Vagina (tissue), 2 donors: ENCODE measurements at regions not wholly inside any gene's neighbourhood (a gene's known extent, or its start where the extent isn't known, plus 50 kb on each side); places are given as distances from the start of the nearest gene placed in this dataset.

ENCODE experiments used
- DNase-seq, 2 donors: peaks; one replicate each; pipeline ENCODE4 v3.0.0-alpha.2; 2017; ENCODE audit errors: extremely low spot score in 2 of 2
- H3K27ac ChIP-seq: fragments of 200-600 bp; sonication (generic); one replicate; pipeline ENCODE4 v1.5.1; 2019
- H3K27me3 ChIP-seq: fragments of 200-600 bp; sonication (generic); one replicate; pipeline ENCODE4 v1.5.1; 2019
- H3K36me3 ChIP-seq, 2 donors: fragments of 200-600 bp; sonication (generic); one replicate each; pipeline ENCODE4 v1.5.1; 2017 to 2019
- H3K4me1 ChIP-seq: fragments of 200-600 bp; sonication (generic); one replicate; pipeline ENCODE4 v1.5.1; 2019
- H3K4me3 ChIP-seq, 2 donors: fragments of 200-600 bp; sonication (generic); 1 replicate in 1 of 2; 2 replicates in 1 of 2; pipeline ENCODE4 v1.5.1; 2016 to 2019
- H3K9me3 ChIP-seq: fragments of 200-600 bp; sonication (generic); one replicate; pipeline ENCODE4 v1.5.1; 2019
- POLR2A ChIP-seq, 2 donors: fragments of 450-650 bp; IDR thresholded peaks; one replicate each; pipeline ENCODE4 v1.6.1; 2017; ENCODE audit warnings: antibody characterized with exemption in 2 of 2, mild to moderate bottlenecking in 2 of 2, moderate library complexity in 2 of 2
- POLR2AphosphoS5 ChIP-seq, 2 donors: sonication (generic); formaldehyde crosslinking; IDR thresholded peaks; one replicate each; pipeline ENCODE4 v1.9.0; 2017; ENCODE audit warnings: antibody characterized with exemption in 2 of 2, mild to moderate bottlenecking in 2 of 2, low read depth in 1 of 2; ENCODE audit not compliant: insufficient read depth in 1 of 2
- intact Hi-C: fragments of 100-400 bp; cut with DNase I; formaldehyde crosslinking; loops from one replicate; pipeline ENCODE4 v1.15.1; 2023
- TF ChIP-seq, protein P1 (sequence below), 3 experiments: fragments of 450-650 bp in 2 of 3; fragments of 200-600 bp in 1 of 3; sonication (generic) in 1 of 3; IDR thresholded peaks; one replicate each; pipeline ENCODE4 v1.5.1; 2017 to 2019; ENCODE audit warnings: antibody characterized with exemption in 3 of 3, mild to moderate bottlenecking in 2 of 3, moderate library complexity in 2 of 3

DNA sequence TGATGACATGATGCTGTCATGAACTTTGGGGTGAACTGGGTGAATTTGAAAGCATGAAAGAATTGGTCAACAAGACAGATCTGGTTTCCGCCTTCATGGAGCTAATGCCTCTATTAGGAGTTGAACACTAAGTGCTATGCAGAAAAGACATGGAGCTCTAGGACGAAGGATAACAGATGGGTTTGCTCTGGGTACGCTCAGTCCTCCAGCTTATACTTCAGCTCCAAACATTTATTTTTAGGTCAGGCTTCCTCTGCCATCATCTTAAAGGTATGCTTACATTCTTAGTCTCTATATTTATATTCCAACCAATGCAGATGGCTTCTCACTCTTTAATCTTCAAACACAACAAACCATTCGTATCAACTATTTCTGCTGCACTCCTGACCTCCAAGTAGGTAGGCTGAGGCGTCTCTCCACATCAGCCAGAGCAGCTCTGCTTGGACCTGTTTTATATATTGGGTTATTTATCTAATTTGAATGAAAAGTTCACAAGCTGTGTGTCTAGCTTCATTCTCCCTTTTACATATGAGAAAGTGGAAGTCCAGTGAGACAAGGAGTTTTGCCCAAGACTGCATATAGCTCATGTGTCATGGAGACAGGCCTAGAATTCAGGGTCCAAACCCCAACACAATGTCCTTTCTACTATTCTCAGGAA, 226.3 kb downstream of the SPTSSA start:
- Histone ChIP-seq H3K4me3 (no peak overlapping the region), H3K4me1 (no peaks in the 10 kb centered on the region), H3K27me3 (no peaks in the 10 kb centered on the region), H3K36me3 (no peaks in the 10 kb centered on the region), H3K9me3 (no peaks in the 10 kb centered on the region), H3K27ac (no peak overlapping the region)
- DNase-seq, result no peak
- TF ChIP-seq, protein P1, sequence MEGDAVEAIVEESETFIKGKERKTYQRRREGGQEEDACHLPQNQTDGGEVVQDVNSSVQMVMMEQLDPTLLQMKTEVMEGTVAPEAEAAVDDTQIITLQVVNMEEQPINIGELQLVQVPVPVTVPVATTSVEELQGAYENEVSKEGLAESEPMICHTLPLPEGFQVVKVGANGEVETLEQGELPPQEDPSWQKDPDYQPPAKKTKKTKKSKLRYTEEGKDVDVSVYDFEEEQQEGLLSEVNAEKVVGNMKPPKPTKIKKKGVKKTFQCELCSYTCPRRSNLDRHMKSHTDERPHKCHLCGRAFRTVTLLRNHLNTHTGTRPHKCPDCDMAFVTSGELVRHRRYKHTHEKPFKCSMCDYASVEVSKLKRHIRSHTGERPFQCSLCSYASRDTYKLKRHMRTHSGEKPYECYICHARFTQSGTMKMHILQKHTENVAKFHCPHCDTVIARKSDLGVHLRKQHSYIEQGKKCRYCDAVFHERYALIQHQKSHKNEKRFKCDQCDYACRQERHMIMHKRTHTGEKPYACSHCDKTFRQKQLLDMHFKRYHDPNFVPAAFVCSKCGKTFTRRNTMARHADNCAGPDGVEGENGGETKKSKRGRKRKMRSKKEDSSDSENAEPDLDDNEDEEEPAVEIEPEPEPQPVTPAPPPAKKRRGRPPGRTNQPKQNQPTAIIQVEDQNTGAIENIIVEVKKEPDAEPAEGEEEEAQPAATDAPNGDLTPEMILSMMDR (IDR thresholded peaks at IDR 0.05), result no peak
- no peak for TF ChIP-seq POLR2AphosphoS5 (IDR thresholded peaks at IDR 0.05; ENCODE audit: insufficient read depth in 1 of 2, low read depth in 1 of 2)
- TF ChIP-seq POLR2A (IDR thresholded peaks at IDR 0.05), result no peak
- intact Hi-C loops, result loop anchor here (10.0 kb wide), 1 partner anchor 791 kb away; no protein-coding TSS in a partner anchor

DNA sequence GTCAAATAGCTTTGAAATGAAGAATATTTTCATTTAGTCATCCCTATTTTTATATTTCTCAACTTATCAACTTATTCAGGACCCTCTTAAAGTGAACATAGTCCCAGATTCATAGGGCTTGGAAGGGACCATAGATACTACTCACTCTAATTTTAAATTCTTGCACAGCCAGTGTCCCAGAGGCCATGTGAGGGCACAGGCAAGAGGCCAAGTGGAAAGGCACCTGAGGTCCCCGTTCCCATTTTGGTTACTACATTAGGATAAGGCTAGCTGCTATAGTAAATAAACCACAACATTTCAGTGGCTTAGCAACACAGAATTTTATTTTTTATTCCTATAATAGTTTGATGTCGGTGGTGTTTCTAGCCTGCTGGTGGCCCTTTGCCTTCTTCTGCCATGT, 227.8 kb downstream of the SPTSSA start:
- H3K4me3 ChIP-seq, result no peak overlapping the region
- TF ChIP-seq POLR2AphosphoS5 (IDR thresholded peaks at IDR 0.05; ENCODE audit: insufficient read depth in 1 of 2, low read depth in 1 of 2), result no peak
- no peak for TF ChIP-seq POLR2A (IDR thresholded peaks at IDR 0.05)
- TF ChIP-seq, protein P1 (IDR thresholded peaks at IDR 0.05), result no peak
- no peak for DNase-seq
- H3K27me3 ChIP-seq, result no peaks in the 10 kb centered on the region
- no peaks in the 10 kb centered on the region for H3K4me1 ChIP-seq
- no peaks in the 10 kb centered on the region for H3K9me3 ChIP-seq
- H3K27ac ChIP-seq, result no peak overlapping the region
- intact Hi-C loops, result loop anchor here (10.0 kb wide), 1 partner anchor 789 kb away; no protein-coding TSS in a partner anchor
- H3K36me3 ChIP-seq, result no peaks in the 10 kb centered on the region

DNA sequence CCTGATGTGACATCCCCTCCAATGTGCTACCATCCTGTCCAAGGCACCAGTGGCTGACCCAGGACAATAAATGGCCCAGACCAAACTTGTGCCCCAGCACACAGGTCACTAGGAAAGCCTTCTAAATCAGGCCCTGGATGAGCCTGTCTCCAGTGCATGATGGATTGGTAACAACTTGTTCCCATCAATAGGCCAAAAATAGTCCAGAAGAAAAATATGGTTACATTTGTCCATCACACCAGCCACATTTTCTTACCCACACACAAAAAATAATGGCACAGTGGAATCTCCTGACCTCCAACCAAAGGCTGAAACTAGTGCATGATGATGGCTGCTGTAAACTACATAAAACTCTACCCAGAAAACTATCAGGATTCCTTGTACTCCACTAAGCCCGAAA, 228.4 kb downstream of the SPTSSA start:
- H3K36me3 ChIP-seq, result no peaks in the 10 kb centered on the region
- no peak overlapping the region for H3K27ac ChIP-seq
- no peak overlapping the region for H3K4me3 ChIP-seq
- no peak for DNase-seq
- H3K4me1 ChIP-seq, result no peaks in the 10 kb centered on the region
- no peaks in the 10 kb centered on the region for H3K27me3 ChIP-seq
- no peaks in the 10 kb centered on the region for H3K9me3 ChIP-seq
- TF ChIP-seq POLR2A (IDR thresholded peaks at IDR 0.05), result no peak
- TF ChIP-seq, protein P1 (IDR thresholded peaks at IDR 0.05), result no peak
- no peak for TF ChIP-seq POLR2AphosphoS5 (IDR thresholded peaks at IDR 0.05; ENCODE audit: insufficient read depth in 1 of 2, low read depth in 1 of 2)
- intact Hi-C loops, result loop anchor here (10.0 kb wide), 1 partner anchor 789 kb away; no protein-coding TSS in a partner anchor

DNA sequence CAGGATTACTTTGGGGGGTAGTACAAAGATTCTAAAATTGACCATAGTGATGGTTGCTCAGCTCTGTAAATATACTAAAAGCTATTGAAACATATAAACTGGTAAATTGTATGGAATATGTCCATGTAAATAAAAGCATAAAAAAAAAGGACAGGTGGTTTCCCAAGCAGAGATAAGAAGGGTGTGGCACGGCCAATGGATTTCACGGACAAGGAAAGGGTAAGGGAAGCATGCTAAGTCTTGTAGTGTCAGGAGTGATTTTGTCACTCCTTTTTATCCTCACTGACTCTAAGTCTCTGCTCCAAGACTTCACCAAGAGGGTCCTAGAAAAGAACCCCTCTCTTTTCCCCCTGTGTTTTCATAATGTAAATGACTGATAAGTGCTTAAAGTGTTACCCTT, 229.2 kb downstream of the SPTSSA start:
- H3K4me3 ChIP-seq, result no peak overlapping the region
- DNase-seq, result no peak
- no peaks in the 10 kb centered on the region for H3K9me3 ChIP-seq
- intact Hi-C loops, result loop anchor here (10.0 kb wide), 1 partner anchor 788 kb away; no protein-coding TSS in a partner anchor
- H3K4me1 ChIP-seq, result no peaks in the 10 kb centered on the region
- no peaks in the 10 kb centered on the region for H3K27me3 ChIP-seq
- no peak overlapping the region for H3K27ac ChIP-seq
- no peak for TF ChIP-seq POLR2A (IDR thresholded peaks at IDR 0.05)
- TF ChIP-seq POLR2AphosphoS5 (IDR thresholded peaks at IDR 0.05; ENCODE audit: insufficient read depth in 1 of 2, low read depth in 1 of 2), result no peak
- TF ChIP-seq, protein P1 (IDR thresholded peaks at IDR 0.05), result no peak
- H3K36me3 ChIP-seq, result no peaks in the 10 kb centered on the region

DNA sequence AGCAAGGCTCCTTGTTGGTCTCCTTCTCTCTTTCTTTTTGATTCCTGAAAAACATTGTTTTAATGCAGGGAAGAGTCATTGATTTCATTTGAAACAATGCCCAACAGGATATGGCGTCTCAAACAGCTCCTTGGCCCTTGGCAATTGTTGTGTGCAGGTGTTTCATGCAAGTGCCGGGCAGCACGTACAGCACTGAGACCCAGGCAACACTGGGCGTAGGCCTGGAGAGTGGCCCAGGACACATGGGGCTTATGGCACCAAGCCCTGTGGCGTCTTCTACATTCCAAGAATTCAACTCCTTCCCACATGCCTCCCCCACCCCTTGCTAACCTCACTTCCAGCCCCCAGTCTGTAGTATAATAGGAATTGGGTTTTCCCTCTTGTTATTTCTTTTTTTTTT, 230.4 kb downstream of the SPTSSA start:
- Histone ChIP-seq H3K36me3 (no peaks in the 10 kb centered on the region), H3K4me3 (no peak overlapping the region), H3K27ac (no peak overlapping the region), H3K27me3 (no peaks in the 10 kb centered on the region), H3K4me1 (no peaks in the 10 kb centered on the region), H3K9me3 (no peaks in the 10 kb centered on the region)
- intact Hi-C loops, result loop anchor here (10.0 kb wide), 1 partner anchor 787 kb away; no protein-coding TSS in a partner anchor
- DNase-seq, result no peak
- TF ChIP-seq POLR2A (IDR thresholded peaks at IDR 0.05), result no peak
- TF ChIP-seq, protein P1 (IDR thresholded peaks at IDR 0.05), result no peak
- no peak for TF ChIP-seq POLR2AphosphoS5 (IDR thresholded peaks at IDR 0.05; ENCODE audit: insufficient read depth in 1 of 2, low read depth in 1 of 2)
